IMR-90 (cell line): ENCODE measurements at regions not wholly inside any gene's neighbourhood (a gene's known extent, or its start where the extent isn't known, plus 50 kb on each side); places are given as distances from the start of the nearest gene placed in this dataset.

Experiments used
- CEBPB ChIP-seq: IDR thresholded peaks from 2 replicates; pipeline ENCODE4 v1.6.1; 2012; ENCODE audit warnings: low read depth, low read length, improper control_type of control experiment
- CHD1 ChIP-seq: IDR thresholded peaks from 2 replicates; pipeline ENCODE4 v1.6.1; 2012; ENCODE audit warnings: low read depth, low read length, improper control_type of control experiment
- FOS ChIP-seq: fragments of 150-350 bp; IDR thresholded peaks from 2 replicates; pipeline ENCODE4 v1.6.1; 2016; ENCODE audit warnings: low read depth, low read length
- MAFK ChIP-seq: IDR thresholded peaks from 2 replicates; pipeline ENCODE4 v1.6.1; 2012; ENCODE audit warnings: low read depth, low read length, improper control_type of control experiment
- MAZ ChIP-seq: IDR thresholded peaks from 2 replicates; pipeline ENCODE4 v1.6.1; 2012; ENCODE audit warnings: low read depth, mild to moderate bottlenecking, low read length, improper control_type of control experiment, moderate library complexity, borderline replicate concordance
- MXI1 ChIP-seq: IDR thresholded peaks from 2 replicates; pipeline ENCODE4 v1.6.1; 2012; ENCODE audit warnings: low read depth, mild to moderate bottlenecking, low read length, moderate library complexity, borderline replicate concordance
- POLR2A ChIP-seq: IDR thresholded peaks from 2 replicates; pipeline ENCODE4 v1.6.1; 2012; ENCODE audit warnings: mild to moderate bottlenecking, low read depth, low read length
- RAD21 ChIP-seq: IDR thresholded peaks from 2 replicates; pipeline ENCODE4 v1.6.1; 2012; ENCODE audit warnings: low read length, improper control_type of control experiment
- RCOR1 ChIP-seq: IDR thresholded peaks from 2 replicates; pipeline ENCODE4 v1.6.1; 2012; ENCODE audit warnings: mild to moderate bottlenecking, low read length, improper control_type of control experiment; ENCODE audit not compliant: insufficient replicate concordance
- RFX5 ChIP-seq: IDR thresholded peaks from 2 replicates; pipeline ENCODE4 v1.8.0; 2012; ENCODE audit warnings: low read depth, mild to moderate bottlenecking, low read length, moderate library complexity
- SMC3 ChIP-seq: fragments of 150-350 bp; IDR thresholded peaks from 2 replicates; pipeline ENCODE4 v1.6.1; 2016; ENCODE audit warnings: low read depth, mild to moderate bottlenecking, antibody characterized with exemption, low read length, moderate library complexity
- TF ChIP-seq, protein P1 (sequence below): conservative IDR thresholded peaks from 2 replicates; pipeline ENCODE4 v1.5.1; 2012; ENCODE audit warnings: mild to moderate bottlenecking, low read depth, low read length, improper control_type of control experiment
- TF ChIP-seq, protein P2 (sequence below): fragments of 150-350 bp; IDR thresholded peaks from 2 replicates; pipeline ENCODE4 v1.6.1; 2016; ENCODE audit warnings: low read depth, mild to moderate bottlenecking, low read length, moderate library complexity, borderline replicate concordance
- TF ChIP-seq, protein P3 (sequence below): fragments of 150-350 bp; IDR thresholded peaks from 2 replicates; pipeline ENCODE4 v1.6.1; 2017; ENCODE audit warnings: mild to moderate bottlenecking, antibody characterized with exemption, low read length, low read depth

DNA sequence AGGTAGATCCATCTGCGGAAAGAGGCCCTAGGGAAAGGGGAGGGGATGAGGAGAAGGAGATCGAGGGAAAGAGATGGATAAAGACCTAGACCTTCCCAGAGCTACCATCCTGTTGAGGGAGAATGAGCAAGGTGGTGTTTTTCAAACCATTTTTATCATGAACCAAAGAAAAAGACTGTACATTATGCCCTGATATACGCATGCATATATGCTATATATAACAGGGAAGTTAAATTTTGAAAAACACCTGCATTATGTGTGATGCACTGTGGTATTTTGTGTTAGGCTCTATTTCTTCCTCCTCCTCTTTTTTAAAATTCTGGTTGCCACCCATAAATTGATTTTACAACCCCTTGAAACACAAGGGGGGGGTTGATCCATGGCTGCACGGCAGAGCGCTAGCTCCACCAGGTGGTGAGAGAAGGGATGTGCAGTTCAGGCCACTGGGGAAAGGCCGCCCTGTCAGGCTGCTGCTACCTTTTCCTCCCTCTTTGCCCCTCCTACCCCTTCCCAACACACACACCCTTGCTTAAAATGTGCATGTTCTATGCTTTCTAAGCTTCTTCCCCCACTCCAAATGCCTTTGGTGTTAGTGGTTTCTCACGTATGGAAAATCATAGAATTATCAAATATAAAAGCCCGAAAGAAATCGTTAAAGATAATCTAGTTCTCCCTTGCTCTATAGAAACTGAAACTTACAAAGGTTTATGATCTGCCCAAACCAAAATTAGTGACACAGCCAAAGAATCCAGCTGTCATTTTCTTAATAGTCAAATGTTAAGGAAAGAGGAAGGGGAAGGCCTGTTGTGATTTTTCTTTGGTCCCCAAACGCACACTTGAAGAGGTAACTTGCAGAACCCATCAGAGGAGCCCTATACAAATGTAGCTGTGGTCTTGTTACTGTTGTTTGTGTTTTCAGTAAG lies 262.0 kb upstream of the UMPS start:
- no peak for TF ChIP-seq RFX5
- TF ChIP-seq MXI1, result no peak
- TF ChIP-seq, protein P1, sequence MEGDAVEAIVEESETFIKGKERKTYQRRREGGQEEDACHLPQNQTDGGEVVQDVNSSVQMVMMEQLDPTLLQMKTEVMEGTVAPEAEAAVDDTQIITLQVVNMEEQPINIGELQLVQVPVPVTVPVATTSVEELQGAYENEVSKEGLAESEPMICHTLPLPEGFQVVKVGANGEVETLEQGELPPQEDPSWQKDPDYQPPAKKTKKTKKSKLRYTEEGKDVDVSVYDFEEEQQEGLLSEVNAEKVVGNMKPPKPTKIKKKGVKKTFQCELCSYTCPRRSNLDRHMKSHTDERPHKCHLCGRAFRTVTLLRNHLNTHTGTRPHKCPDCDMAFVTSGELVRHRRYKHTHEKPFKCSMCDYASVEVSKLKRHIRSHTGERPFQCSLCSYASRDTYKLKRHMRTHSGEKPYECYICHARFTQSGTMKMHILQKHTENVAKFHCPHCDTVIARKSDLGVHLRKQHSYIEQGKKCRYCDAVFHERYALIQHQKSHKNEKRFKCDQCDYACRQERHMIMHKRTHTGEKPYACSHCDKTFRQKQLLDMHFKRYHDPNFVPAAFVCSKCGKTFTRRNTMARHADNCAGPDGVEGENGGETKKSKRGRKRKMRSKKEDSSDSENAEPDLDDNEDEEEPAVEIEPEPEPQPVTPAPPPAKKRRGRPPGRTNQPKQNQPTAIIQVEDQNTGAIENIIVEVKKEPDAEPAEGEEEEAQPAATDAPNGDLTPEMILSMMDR, result peak; percentile 97
- TF ChIP-seq CHD1, result no peak
- TF ChIP-seq POLR2A, result peak; percentile 47; the same call in 1 of the 2 replicates
- TF ChIP-seq RAD21, result peak; percentile 99
- no peak for TF ChIP-seq RCOR1
- no peak for TF ChIP-seq CEBPB
- TF ChIP-seq SMC3, result peak; percentile 97
- TF ChIP-seq FOS, result no peak
- TF ChIP-seq, protein P2, sequence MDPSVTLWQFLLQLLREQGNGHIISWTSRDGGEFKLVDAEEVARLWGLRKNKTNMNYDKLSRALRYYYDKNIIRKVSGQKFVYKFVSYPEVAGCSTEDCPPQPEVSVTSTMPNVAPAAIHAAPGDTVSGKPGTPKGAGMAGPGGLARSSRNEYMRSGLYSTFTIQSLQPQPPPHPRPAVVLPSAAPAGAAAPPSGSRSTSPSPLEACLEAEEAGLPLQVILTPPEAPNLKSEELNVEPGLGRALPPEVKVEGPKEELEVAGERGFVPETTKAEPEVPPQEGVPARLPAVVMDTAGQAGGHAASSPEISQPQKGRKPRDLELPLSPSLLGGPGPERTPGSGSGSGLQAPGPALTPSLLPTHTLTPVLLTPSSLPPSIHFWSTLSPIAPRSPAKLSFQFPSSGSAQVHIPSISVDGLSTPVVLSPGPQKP, result no peak
- TF ChIP-seq MAZ, result 0 out of 2 replicates have a peak, but pooled peaks have one; percentile 36
- TF ChIP-seq MAFK, result no peak
- TF ChIP-seq, protein P3, sequence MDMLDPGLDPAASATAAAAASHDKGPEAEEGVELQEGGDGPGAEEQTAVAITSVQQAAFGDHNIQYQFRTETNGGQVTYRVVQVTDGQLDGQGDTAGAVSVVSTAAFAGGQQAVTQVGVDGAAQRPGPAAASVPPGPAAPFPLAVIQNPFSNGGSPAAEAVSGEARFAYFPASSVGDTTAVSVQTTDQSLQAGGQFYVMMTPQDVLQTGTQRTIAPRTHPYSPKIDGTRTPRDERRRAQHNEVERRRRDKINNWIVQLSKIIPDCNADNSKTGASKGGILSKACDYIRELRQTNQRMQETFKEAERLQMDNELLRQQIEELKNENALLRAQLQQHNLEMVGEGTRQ, result no peak
